ENCODE measurements at regions not wholly inside any gene's neighbourhood (a gene's known extent, or its start where the extent isn't known, plus 50 kb on each side); places are given as distances from the start of the nearest gene placed in this dataset.

DNA sequence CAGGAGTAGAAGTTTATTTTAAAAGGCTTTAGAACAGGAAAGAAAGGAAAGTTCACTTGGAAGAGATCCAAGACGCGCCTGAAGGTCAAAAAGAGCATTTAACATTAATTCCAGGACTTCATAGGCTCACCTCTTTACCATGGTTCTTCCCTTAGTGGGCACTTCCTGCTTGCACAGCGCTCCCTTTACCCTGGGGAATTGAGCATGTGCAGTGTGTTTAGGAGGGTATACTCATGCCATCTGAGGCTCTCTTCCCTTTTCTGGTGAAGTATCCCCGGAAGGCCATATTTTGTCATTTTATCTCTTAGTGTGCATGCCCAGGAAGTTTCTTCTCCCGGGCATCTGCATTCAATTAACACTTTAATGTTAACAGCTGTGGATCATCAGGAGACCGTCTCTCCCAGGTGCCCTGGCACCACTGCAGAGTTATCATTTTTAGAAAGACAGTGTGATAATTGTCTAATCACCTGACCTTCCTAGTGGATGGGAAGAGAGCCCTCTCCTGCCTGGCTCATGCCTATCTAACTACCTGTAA lies 66.1 kb upstream of the ABCC4 start:
- no peak overlapping the region for H3K4me3 ChIP-seq
- H3K27me3 ChIP-seq = no peaks in the 10 kb centered on the region
- H3K4me1 ChIP-seq = peaks cover 9% of the 10 kb centered on the region
- no peak for TF ChIP-seq Cebpa-rat (IDR thresholded peaks at IDR 0.05)
- H4K20me1 ChIP-seq = no peaks in the 10 kb centered on the region
- no peak overlapping the region for H3K27ac ChIP-seq
- no peak overlapping the region for H3K9ac ChIP-seq
- peaks cover 9% of the 10 kb centered on the region; the same call in 1 of the 2 replicates for H3K9me3 ChIP-seq
- 0 out of 2 replicates have a peak overlapping the region, but pooled peaks have one; percentile 9 for H3K4me2 ChIP-seq
- no peaks in the 10 kb centered on the region for H3K36me3 ChIP-seq

DNA sequence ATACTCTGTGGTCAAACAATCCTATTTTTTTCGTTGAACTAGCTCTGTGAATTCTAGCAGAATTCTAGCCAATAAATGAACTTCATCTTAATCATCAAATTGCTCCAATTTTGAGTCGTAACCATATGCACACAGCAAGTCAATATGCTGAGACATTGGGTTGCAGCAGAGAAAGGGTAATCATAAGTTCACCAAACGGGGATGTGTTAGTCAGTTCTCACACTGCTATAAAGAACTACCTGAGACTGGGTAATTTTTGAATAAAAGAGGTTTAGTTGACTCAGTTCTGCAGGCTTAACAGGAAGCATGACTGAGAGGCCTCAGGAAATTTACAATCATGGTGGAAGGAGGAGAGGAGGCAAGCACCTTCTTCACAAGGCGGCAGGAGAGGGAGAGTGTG lies 67.7 kb upstream of the ABCC4 start:
- Histone ChIP-seq H4K20me1 (no peaks in the 10 kb centered on the region), H3K4me3 (no peak overlapping the region), H3K27ac (no peak overlapping the region), H3K4me2 (no peak overlapping the region), H3K4me1 (peaks cover 9% of the 10 kb centered on the region), H3K9me3 (0 out of 2 replicates have a peak, but pooled peaks cover 3% of the 10 kb centered on the region), H3K27me3 (no peaks in the 10 kb centered on the region), H3K9ac (no peak overlapping the region), H3K36me3 (no peaks in the 10 kb centered on the region)
- no peak for TF ChIP-seq Cebpa-rat (IDR thresholded peaks at IDR 0.05)

DNA sequence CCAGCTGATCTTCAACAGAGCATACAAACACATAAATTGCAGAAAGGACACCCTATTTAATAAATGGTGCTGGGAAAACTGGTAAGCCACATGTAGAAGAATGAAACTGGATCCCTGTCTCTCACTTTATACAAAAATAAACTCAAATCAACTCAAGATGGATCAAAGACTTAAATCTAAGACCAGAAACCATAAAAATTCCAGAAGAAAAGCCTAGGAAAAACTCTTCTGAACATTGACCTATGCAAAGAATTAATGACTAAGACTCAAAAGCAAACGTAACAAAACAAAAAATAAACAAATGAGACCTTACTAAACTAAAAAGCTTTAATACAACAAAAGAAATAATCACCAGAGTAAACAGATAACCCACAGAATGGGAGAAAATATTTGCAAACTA lies 74.5 kb upstream of the ABCC4 start:
- TF ChIP-seq Cebpa-rat (IDR thresholded peaks at IDR 0.05) = no peak
- no peak overlapping the region for H3K4me3 ChIP-seq
- H4K20me1 ChIP-seq = no peaks in the 10 kb centered on the region
- H3K27ac ChIP-seq = no peak overlapping the region
- peaks cover 4% of the 10 kb centered on the region; the same call in 1 of the 2 replicates for H3K4me1 ChIP-seq
- H3K4me2 ChIP-seq = no peak overlapping the region
- H3K27me3 ChIP-seq = no peaks in the 10 kb centered on the region
- no peaks in the 10 kb centered on the region for H3K9me3 ChIP-seq
- H3K36me3 ChIP-seq = no peaks in the 10 kb centered on the region
- no peak overlapping the region for H3K9ac ChIP-seq

DNA sequence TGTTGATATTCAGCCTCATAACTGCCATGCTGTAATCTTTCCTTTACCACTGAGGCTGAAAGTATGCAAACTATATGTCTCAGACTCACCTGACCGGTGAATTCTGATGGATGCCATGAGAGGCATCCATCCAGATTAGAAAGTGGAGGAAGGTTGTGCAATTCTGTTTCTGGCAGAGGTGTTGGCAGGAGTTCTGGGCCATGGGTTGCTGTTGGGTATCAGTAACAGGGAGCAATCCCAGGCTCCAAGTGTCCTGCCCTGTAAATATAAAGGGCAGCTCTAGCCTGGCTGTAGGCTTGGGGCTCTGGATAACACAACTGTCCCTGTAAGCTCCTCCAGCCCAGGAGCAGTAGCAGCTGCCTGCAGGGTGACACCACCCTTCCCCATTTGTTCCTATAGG lies 77.4 kb upstream of the ABCC4 start:
- Histone ChIP-seq H3K36me3 (no peaks in the 10 kb centered on the region), H3K4me2 (no peak overlapping the region), H3K9me3 (no peaks in the 10 kb centered on the region), H3K4me1 (peaks cover 4% of the 10 kb centered on the region; the same call in 1 of the 2 replicates), H3K4me3 (no peak overlapping the region), H3K27ac (no peak overlapping the region), H3K27me3 (no peaks in the 10 kb centered on the region), H3K9ac (no peak overlapping the region), H4K20me1 (no peaks in the 10 kb centered on the region)
- no peak for TF ChIP-seq Cebpa-rat (IDR thresholded peaks at IDR 0.05)

DNA sequence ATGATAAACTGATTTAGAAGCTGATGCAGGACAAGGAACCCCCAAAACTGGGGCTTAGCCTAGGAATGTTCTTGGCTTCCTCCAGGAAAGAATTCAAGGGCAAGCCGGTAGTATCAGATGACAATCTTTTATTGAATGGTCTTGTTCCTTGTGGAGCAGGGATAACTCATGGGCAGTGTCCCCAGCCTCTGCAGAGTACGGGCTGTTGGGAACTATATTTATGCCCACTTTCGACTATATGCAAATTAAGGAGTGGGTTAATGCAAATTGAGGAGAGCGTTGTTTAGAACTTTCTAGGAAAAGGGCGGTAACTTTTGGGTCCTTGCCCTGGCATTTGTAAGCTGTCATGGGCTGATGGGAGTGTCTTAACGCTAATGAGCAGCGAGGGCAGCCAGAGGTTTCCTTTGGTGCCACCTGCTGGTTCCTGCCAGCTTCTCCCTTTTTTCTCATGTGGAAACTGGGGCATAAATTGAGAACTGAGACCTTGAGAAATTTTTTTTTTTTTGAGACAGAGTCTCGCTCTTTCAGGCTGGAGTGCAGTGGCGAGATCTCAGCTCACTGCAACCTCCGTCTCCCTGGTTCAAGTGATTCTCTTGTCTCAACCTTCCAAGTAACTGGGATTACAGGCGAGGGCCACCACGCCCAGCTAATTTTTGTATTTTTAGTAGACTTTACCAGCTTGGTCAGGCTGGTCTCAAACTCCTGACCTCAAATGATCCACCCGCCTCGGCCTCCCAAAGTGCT lies 79.4 kb upstream of the ABCC4 start:
- no peaks in the 10 kb centered on the region for H3K9me3 ChIP-seq
- TF ChIP-seq Cebpa-rat (IDR thresholded peaks at IDR 0.05) = no peak
- H3K4me2 ChIP-seq = peak overlapping the region; percentile 17; the same call in 1 of the 2 replicates
- H3K4me3 ChIP-seq = no peak overlapping the region
- no peaks in the 10 kb centered on the region for H4K20me1 ChIP-seq
- H3K9ac ChIP-seq = no peak overlapping the region
- no peak overlapping the region for H3K27ac ChIP-seq
- peaks cover 4% of the 10 kb centered on the region; the same call in 1 of the 2 replicates for H3K4me1 ChIP-seq
- H3K27me3 ChIP-seq = no peaks in the 10 kb centered on the region
- H3K36me3 ChIP-seq = no peaks in the 10 kb centered on the region

DNA sequence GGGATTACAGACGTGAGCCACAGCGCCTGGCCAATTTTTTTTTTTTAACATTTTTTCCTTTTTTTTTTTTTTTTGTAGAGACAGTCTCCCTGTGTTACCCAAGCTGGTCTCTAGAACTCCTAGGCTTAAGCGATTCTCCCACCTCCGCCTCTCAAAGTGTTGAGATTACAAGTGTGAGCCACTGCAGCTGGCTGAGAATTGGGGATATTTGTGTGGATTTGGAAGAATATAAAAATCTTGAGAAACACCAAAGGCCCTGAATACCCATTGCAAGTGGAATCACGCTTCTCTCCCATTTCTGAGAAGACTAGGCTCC lies 79.9 kb upstream of the ABCC4 start:
- no peak for TF ChIP-seq Cebpa-rat (IDR thresholded peaks at IDR 0.05)
- H3K4me1 ChIP-seq = peaks cover 4% of the 10 kb centered on the region; the same call in 1 of the 2 replicates
- no peak overlapping the region for H3K9ac ChIP-seq
- H3K4me2 ChIP-seq = no peak overlapping the region
- no peaks in the 10 kb centered on the region for H4K20me1 ChIP-seq
- H3K4me3 ChIP-seq = no peak overlapping the region
- no peak overlapping the region for H3K27ac ChIP-seq
- no peaks in the 10 kb centered on the region for H3K9me3 ChIP-seq
- H3K36me3 ChIP-seq = no peaks in the 10 kb centered on the region
- H3K27me3 ChIP-seq = no peaks in the 10 kb centered on the region

GRCh38 chr13:95382411-95382810 lies 81.2 kb upstream of the ABCC4 start:
- no peaks in the 10 kb centered on the region for H3K9me3 ChIP-seq
- no peak for TF ChIP-seq Cebpa-rat (IDR thresholded peaks at IDR 0.05)
- peaks cover 4% of the 10 kb centered on the region; the same call in 1 of the 2 replicates for H3K4me1 ChIP-seq
- H3K27ac ChIP-seq = no peak overlapping the region
- no peaks in the 10 kb centered on the region for H3K27me3 ChIP-seq
- no peak overlapping the region for H3K9ac ChIP-seq
- no peaks in the 10 kb centered on the region for H3K36me3 ChIP-seq
- no peaks in the 10 kb centered on the region for H4K20me1 ChIP-seq
- H3K4me3 ChIP-seq = no peak overlapping the region
- no peak overlapping the region for H3K4me2 ChIP-seq

GRCh38 chr13:95382916-95383315 lies 81.7 kb upstream of the ABCC4 start:
- no peak for TF ChIP-seq Cebpa-rat (IDR thresholded peaks at IDR 0.05)
- no peak overlapping the region for H3K27ac ChIP-seq

DNA sequence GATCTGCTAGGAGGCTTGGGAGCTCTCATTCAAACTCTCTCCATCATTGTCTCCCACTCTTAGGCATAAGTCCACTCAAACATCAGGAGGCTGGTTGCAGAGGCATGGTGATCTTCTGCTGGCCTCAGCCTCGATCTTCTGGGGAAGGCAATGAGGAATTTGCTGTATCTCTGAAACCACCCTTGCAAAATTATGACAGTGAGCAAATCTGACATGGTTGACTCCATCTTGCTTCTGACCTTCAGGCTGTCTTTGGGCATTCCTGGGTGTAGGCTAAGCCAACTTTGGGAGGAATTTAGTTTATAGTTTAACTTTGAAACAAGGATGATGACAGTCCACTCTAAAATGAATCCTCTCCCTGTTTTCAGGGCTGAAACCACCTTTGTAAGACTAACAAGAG lies 84.1 kb upstream of the ABCC4 start:
- Histone ChIP-seq H3K27me3 (no peaks in the 10 kb centered on the region), H3K9ac (no peak overlapping the region), H3K27ac (no peak overlapping the region), H3K4me1 (peaks cover 15% of the 10 kb centered on the region), H3K4me3 (no peak overlapping the region), H3K9me3 (no peaks in the 10 kb centered on the region), H4K20me1 (no peaks in the 10 kb centered on the region), H3K4me2 (no peak overlapping the region), H3K36me3 (no peaks in the 10 kb centered on the region)
- TF ChIP-seq Cebpa-rat (IDR thresholded peaks at IDR 0.05) = no peak

More at GRCh38 chr13:95382916-95383315, 81.7 kb upstream of the ABCC4 start:
- Histone ChIP-seq H3K4me2 (no peak overlapping the region), H3K9me3 (no peaks in the 10 kb centered on the region), H3K4me1 (peaks cover 5% of the 10 kb centered on the region; the same call in 1 of the 2 replicates), H4K20me1 (no peaks in the 10 kb centered on the region), H3K4me3 (no peak overlapping the region), H3K9ac (no peak overlapping the region), H3K27me3 (no peaks in the 10 kb centered on the region), H3K36me3 (no peaks in the 10 kb centered on the region)

GRCh38 chr13:95385798-95386197 lies 84.5 kb upstream of the ABCC4 start:
- H3K36me3 ChIP-seq = no peaks in the 10 kb centered on the region
- H3K4me1 ChIP-seq = peaks cover 13% of the 10 kb centered on the region
- no peaks in the 10 kb centered on the region for H4K20me1 ChIP-seq
- no peak overlapping the region for H3K4me3 ChIP-seq
- H3K4me2 ChIP-seq = no peak overlapping the region
- H3K9me3 ChIP-seq = no peaks in the 10 kb centered on the region
- TF ChIP-seq Cebpa-rat (IDR thresholded peaks at IDR 0.05) = no peak
- H3K9ac ChIP-seq = no peak overlapping the region
- H3K27ac ChIP-seq = no peak overlapping the region
- H3K27me3 ChIP-seq = no peaks in the 10 kb centered on the region
